DND-41 (cell line): ENCODE measurements at regions not wholly inside any gene's neighbourhood (a gene's known extent, or its start where the extent isn't known, plus 50 kb on each side); places are given as distances from the start of the nearest gene placed in this dataset.

Experiments used
- CTCF ChIP-seq: IDR thresholded peaks from 2 replicates; pipeline ENCODE4 v1.5.1; 2012; ENCODE audit warnings: borderline replicate concordance, low read length, moderate library complexity, mild to moderate bottlenecking; ENCODE audit not compliant: poor library complexity, severe bottlenecking; ENCODE audit errors: extremely low read depth
- EZH2 ChIP-seq: IDR thresholded peaks from 3 replicates; pipeline ENCODE4 v1.6.1; 2012; ENCODE audit warnings: borderline replicate concordance, low read depth, mild to moderate bottlenecking, moderate library complexity, low read length, inconsistent platforms; ENCODE audit not compliant: severe bottlenecking

GRCh38 chr4:62806816-62807215, 1602.4 kb downstream of the TECRL start:
- TF ChIP-seq CTCF (no peak), EZH2 (no peak)
